ENCODE measurements at regions not wholly inside any gene's neighbourhood (a gene's known extent, or its start where the extent isn't known, plus 50 kb on each side); places are given as distances from the start of the nearest gene placed in this dataset.
A peak's percentile ranks its signal among the peaks of the same experiment; 100 is the strongest.
"Not testable (repeated sequence)": the region's sequence is repeated elsewhere in the genome, so short reads cannot be mapped to it uniquely, and the experiment has no call there.

GRCh38 chrX:12065251-12065650 lies 73.0 kb upstream of the FRMPD4 start:
- intact Hi-C loops (cut with DNase I): no loop called here
- no peak for DNase-seq (ENCODE audit: low spot score)
- 20% methylated on average over 5 of the region's 5 CpGs for WGBS
- no peaks in the 10 kb centered on the region for H3K4me1 ChIP-seq (replicated peaks)
- H3K27me3 ChIP-seq (replicated peaks; ENCODE audit: insufficient read depth): no peaks in the 10 kb centered on the region
- no peak overlapping the region for H3K4me3 ChIP-seq
- no peaks in the 10 kb centered on the region for H3K9me3 ChIP-seq
- TF ChIP-seq POLR2AphosphoS5 (IDR thresholded peaks at IDR 0.05) (no peak), POLR2A (IDR thresholded peaks at IDR 0.05) (no peak)
- TF ChIP-seq, protein P1, sequence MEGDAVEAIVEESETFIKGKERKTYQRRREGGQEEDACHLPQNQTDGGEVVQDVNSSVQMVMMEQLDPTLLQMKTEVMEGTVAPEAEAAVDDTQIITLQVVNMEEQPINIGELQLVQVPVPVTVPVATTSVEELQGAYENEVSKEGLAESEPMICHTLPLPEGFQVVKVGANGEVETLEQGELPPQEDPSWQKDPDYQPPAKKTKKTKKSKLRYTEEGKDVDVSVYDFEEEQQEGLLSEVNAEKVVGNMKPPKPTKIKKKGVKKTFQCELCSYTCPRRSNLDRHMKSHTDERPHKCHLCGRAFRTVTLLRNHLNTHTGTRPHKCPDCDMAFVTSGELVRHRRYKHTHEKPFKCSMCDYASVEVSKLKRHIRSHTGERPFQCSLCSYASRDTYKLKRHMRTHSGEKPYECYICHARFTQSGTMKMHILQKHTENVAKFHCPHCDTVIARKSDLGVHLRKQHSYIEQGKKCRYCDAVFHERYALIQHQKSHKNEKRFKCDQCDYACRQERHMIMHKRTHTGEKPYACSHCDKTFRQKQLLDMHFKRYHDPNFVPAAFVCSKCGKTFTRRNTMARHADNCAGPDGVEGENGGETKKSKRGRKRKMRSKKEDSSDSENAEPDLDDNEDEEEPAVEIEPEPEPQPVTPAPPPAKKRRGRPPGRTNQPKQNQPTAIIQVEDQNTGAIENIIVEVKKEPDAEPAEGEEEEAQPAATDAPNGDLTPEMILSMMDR (IDR thresholded peaks at IDR 0.05): no peak
- H3K36me3 ChIP-seq: no peaks in the 10 kb centered on the region
- no peak overlapping the region for H3K27ac ChIP-seq

DNA sequence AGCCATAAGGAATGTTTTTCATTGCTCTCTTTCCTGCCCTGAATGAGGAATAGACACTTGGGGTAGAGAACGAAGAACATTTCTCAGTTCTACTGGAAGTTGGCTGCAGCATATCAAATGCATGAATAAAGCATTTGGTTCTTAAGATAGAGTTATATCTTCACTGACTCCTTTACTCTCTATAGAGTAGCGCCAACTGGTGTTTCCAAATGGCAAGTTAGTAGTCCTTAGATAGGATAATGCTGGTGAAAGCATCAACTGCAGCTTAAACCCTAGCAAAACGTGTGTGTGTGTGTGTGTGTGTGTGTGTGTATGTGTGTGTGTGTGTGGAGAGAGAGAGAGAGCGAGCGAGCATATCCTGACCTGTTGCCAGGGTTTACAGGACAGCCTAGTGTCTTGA lies 62.2 kb upstream of the FRMPD4 start:
- no peaks in the 10 kb centered on the region for H3K36me3 ChIP-seq
- no peak for DNase-seq (ENCODE audit: low spot score)
- no peak overlapping the region for H3K4me3 ChIP-seq
- H3K9me3 ChIP-seq: no peaks in the 10 kb centered on the region
- 68% methylated on average over 5 of the region's 5 CpGs for WGBS
- TF ChIP-seq, protein P1 (IDR thresholded peaks at IDR 0.05): no peak
- TF ChIP-seq POLR2A (IDR thresholded peaks at IDR 0.05) (no peak), POLR2AphosphoS5 (IDR thresholded peaks at IDR 0.05) (no peak)
- no peaks in the 10 kb centered on the region for H3K27me3 ChIP-seq (replicated peaks; ENCODE audit: insufficient read depth)
- H3K27ac ChIP-seq: no peak overlapping the region
- intact Hi-C loops (cut with DNase I): no loop called here
- no peaks in the 10 kb centered on the region for H3K4me1 ChIP-seq (replicated peaks)

DNA sequence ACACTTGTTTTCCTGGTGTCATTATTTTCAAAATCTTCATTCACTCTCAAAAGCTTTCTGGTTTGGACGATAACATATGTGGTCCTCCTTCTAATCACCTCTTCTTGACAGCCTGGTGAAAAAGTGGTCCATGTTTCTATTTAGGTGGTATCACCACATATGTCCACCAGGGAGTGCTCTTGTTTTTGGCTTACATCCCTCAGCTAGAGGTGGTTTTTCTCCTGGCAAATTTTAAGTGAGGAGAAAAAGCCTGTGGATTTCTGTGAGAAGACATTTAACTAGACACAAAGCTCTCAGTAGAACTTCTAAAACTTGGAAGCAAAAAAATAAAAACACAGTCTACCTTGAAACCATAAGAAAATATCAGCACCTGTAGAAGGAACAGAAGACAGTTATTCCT lies 58.0 kb upstream of the FRMPD4 start:
- no peak for TF ChIP-seq POLR2A (IDR thresholded peaks at IDR 0.05)
- no peak for TF ChIP-seq POLR2AphosphoS5 (IDR thresholded peaks at IDR 0.05)
- TF ChIP-seq, protein P1 (IDR thresholded peaks at IDR 0.05): peak in 3 of 4 experiments; percentile 41 to 43 (median 42)
- WGBS: 10% methylated on average over 1 of the region's 1 CpG
- Histone ChIP-seq H3K27ac (no peak overlapping the region), H3K36me3 (no peaks in the 10 kb centered on the region), H3K9me3 (no peaks in the 10 kb centered on the region), H3K4me1 (replicated peaks) (no peaks in the 10 kb centered on the region), H3K4me3 (no peak overlapping the region), H3K27me3 (replicated peaks; ENCODE audit: insufficient read depth) (no peaks in the 10 kb centered on the region)
- intact Hi-C loops (cut with DNase I): loop anchor here (5.0 kb wide), 1 partner anchor 487 kb away; no protein-coding TSS in a partner anchor
- no peak for DNase-seq (ENCODE audit: low spot score)

- H3K27ac ChIP-seq; H3K9me3 ChIP-seq; H3K36me3 ChIP-seq; H3K27me3 ChIP-seq (replicated peaks; ENCODE audit: insufficient read depth); H3K4me1 ChIP-seq (replicated peaks); DNase-seq (ENCODE audit: low spot score); H3K4me3 ChIP-seq: not testable (repeated sequence)
- 94% methylated on average over 2 of the region's 2 CpGs for WGBS
- intact Hi-C loops (cut with DNase I): loop anchor here (5.0 kb wide), 1 partner anchor 484 kb away; no protein-coding TSS in a partner anchor
These were observed 55.3 kb upstream of the FRMPD4 start for GRCh38 chrX:12082959-12083358.

Small RNA genes lying in the stretch of these regions (small RNA-seq; reads per million reads assigned to genes)
- gene RF00019: 0 reads per million in 2 donors
